ENCODE measurements at regions not wholly inside any gene's neighbourhood (a gene's known extent, or its start where the extent isn't known, plus 50 kb on each side); places are given as distances from the start of the nearest gene placed in this dataset.

- peak in 1 of 2 donors; percentile 9 for DNase-seq (ENCODE audit: low spot score in 2 of 2)
- H3K4me3 ChIP-seq (ENCODE audit: low read depth, poor library complexity, severe bottlenecking) = no peak overlapping the region
- WGBS, 2 donors = 85 to 87% methylated on average over 4 of the region's 4 CpGs
- TF ChIP-seq CTCF (IDR thresholded peaks at IDR 0.05) (no peak), POLR2A (IDR thresholded peaks at IDR 0.05) (no peak)
- intact Hi-C loops (cut with DNase I; ENCODE audit: low total_unique reads) = no loop called here
Measured at GRCh38 chr20:60064554-60065196, 106.5 kb downstream of the CDH26 start.

DNA sequence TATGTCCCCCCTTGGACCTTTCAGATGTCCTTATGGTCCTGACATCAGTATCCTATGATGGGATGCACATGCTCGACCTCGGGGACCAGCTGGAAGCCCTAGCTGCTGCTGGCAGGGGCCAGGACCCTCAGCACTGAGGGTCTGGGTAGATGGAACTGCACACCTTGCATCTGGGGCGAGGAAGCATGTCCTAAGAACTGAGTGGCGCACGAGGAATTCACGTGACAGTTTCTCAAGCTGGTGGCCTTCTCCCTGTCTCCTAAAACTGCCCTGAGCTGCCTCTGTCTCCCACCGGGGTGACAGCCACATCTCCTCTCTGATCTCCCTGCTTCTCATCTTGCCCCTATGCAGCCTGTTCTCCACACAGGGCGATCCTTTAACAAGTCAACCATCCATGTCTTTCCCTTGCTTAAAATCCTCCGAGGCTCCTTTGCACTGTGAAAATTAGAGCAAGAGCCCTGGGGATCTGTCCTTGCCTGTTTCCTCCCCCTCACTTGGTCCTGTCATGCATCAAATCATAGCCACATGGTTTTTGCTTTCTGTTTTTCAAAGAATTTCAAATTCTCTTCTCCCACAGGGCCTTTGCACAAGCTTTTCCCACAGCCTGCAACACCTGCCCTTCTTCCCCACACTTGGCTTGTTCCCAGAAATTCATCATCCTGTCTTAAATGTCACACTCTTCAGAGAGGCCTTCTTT is 107.7 kb downstream of the CDH26 start:
- TF ChIP-seq CTCF (IDR thresholded peaks at IDR 0.05) = no peak
- DNase-seq (ENCODE audit: low spot score in 2 of 2) = peak in 1 of 2 donors; percentile 77
- WGBS, 2 donors = 80 to 91% methylated on average over 9 of the region's 9 CpGs
- H3K4me3 ChIP-seq (ENCODE audit: low read depth, poor library complexity, severe bottlenecking) = no peak overlapping the region
- intact Hi-C loops (cut with DNase I; ENCODE audit: low total_unique reads) = no loop called here

GRCh38 chr20:60066438-60066823 is 108.2 kb downstream of the CDH26 start:
- TF ChIP-seq POLR2A (IDR thresholded peaks at IDR 0.05) = no peak
- no peak for TF ChIP-seq CTCF (IDR thresholded peaks at IDR 0.05)
- peak in 1 of 2 donors; percentile 3 for DNase-seq (ENCODE audit: low spot score in 2 of 2)
- WGBS, 2 donors = 60 to 62% methylated on average over 7 of the region's 7 CpGs
- H3K4me3 ChIP-seq (ENCODE audit: low read depth, poor library complexity, severe bottlenecking) = no peak overlapping the region
- intact Hi-C loops (cut with DNase I; ENCODE audit: low total_unique reads) = no loop called here

DNA sequence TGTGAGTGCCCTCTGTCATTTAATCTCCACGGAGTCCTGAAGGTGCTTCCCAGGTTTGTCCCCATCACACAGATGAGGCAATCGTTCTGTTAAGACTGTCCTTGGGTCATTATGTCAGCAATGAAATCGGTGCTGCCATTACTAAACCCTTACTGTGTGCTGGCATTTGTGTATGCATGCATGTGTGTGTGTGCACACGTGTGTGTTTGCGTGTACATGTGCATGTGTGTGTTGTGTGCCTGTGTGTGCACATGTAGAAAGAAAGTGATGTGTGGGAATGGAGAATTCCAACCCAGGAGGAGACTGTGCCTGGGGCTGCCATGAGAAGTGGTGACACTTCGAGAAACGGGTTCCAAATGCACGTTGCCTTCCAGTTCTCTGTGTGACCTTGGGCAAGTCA is 110.3 kb downstream of the CDH26 start:
- TF ChIP-seq CTCF (IDR thresholded peaks at IDR 0.05) = no peak
- no peak for TF ChIP-seq POLR2A (IDR thresholded peaks at IDR 0.05)
- intact Hi-C loops (cut with DNase I; ENCODE audit: low total_unique reads) = no loop called here
- WGBS, 2 donors = 86 to 88% methylated on average over 8 of the region's 8 CpGs
- H3K4me3 ChIP-seq (ENCODE audit: low read depth, poor library complexity, severe bottlenecking) = no peak overlapping the region
- peak in 1 of 2 donors; percentile 5 for DNase-seq (ENCODE audit: low spot score in 2 of 2)

GRCh38 chr20:60069656-60070055 is 111.4 kb downstream of the CDH26 start:
- TF ChIP-seq CTCF (IDR thresholded peaks at IDR 0.05) (no peak), POLR2A (IDR thresholded peaks at IDR 0.05) (no peak)
- peak in 1 of 2 donors; percentile 14 for DNase-seq (ENCODE audit: low spot score in 2 of 2)
- WGBS, 2 donors = 55 to 60% methylated on average over 8 of the region's 8 CpGs

More at GRCh38 chr20:60069656-60070055, 111.4 kb downstream of the CDH26 start:
- intact Hi-C loops (cut with DNase I; ENCODE audit: low total_unique reads) = no loop called here
- no peak overlapping the region for H3K4me3 ChIP-seq (ENCODE audit: low read depth, poor library complexity, severe bottlenecking)

All from lower leg skin (tissue), 4 donors.